A673 (cell line): ENCODE measurements at regions not wholly inside any gene's neighbourhood (a gene's known extent, or its start where the extent isn't known, plus 50 kb on each side); places are given as distances from the start of the nearest gene placed in this dataset.

ENCODE experiments used
- BruUV-seq: library from RNA; stranded (reverse); fragments of 400-500 nt; replicated peaks from 2 replicates; lab custom pipeline; 2021; lab: Mats Ljungman, UMichigan
- CTCF ChIA-PET: fragments of 300-600 bp; sonication (Branson Sonifier 250); formaldehyde crosslinking; loops from one replicate; lab custom pipeline; 2022; ENCODE audit warnings: antibody characterized with exemption; lab: Charles Lee
- POLR2A ChIA-PET: fragments of 300-600 bp; sonication (Branson Sonifier 250); formaldehyde crosslinking; loops from one replicate; lab custom pipeline; 2022; ENCODE audit warnings: antibody characterized with exemption; ENCODE audit not compliant: low non-redundant PET; lab: Charles Lee
- DNase-seq: peaks from one replicate; pipeline ENCODE4 v3.0.0-alpha.2; 2015; ENCODE audit warnings: low spot score
- H3K27ac ChIP-seq: fragments of 200-600 bp; sonication (generic); 2 replicates; pipeline ENCODE4 v1.5.1; 2016; ENCODE audit warnings: mixed run types, low read depth, mild to moderate bottlenecking, mixed read lengths, antibody characterized with exemption, low read length; ENCODE audit not compliant: poor library complexity, severe bottlenecking
- H3K27me3 ChIP-seq: fragments of 200-600 bp; sonication (generic); replicated peaks from 2 replicates; pipeline ENCODE4 v1.6.1; 2017; ENCODE audit warnings: mixed run types, low read depth, mild to moderate bottlenecking, mixed read lengths, antibody characterized with exemption, low read length; ENCODE audit not compliant: insufficient read depth, poor library complexity
- H3K36me3 ChIP-seq: fragments of 200-600 bp; sonication (generic); 2 replicates; pipeline ENCODE4 v1.6.1; 2016; ENCODE audit warnings: mixed run types, mild to moderate bottlenecking, mixed read lengths, antibody characterized with exemption, low read length; ENCODE audit not compliant: insufficient read depth, poor library complexity, severe bottlenecking
- H3K4me1 ChIP-seq: fragments of 200-600 bp; sonication (generic); 2 replicates; pipeline ENCODE4 v1.6.1; 2017; ENCODE audit warnings: mixed run types, mild to moderate bottlenecking, mixed read lengths, antibody characterized with exemption, low read length; ENCODE audit not compliant: insufficient read depth, poor library complexity, severe bottlenecking
- H3K4me3 ChIP-seq: fragments of 200-600 bp; sonication (generic); 2 replicates; pipeline ENCODE4 v1.5.1; 2016; ENCODE audit warnings: low read depth, mixed run types, mild to moderate bottlenecking, mixed read lengths, low read length; ENCODE audit not compliant: poor library complexity, severe bottlenecking
- H3K9me3 ChIP-seq: fragments of 200-600 bp; sonication (generic); 2 replicates; pipeline ENCODE4 v1.6.1; 2016; ENCODE audit warnings: mixed run types, low read depth, mild to moderate bottlenecking, mixed read lengths, antibody characterized with exemption, low read length; ENCODE audit not compliant: poor library complexity, severe bottlenecking
- EZH2 ChIP-seq: fragments of 200-600 bp; sonication (generic); IDR thresholded peaks from 2 replicates; pipeline ENCODE4 v1.6.1; 2017; ENCODE audit warnings: borderline replicate concordance, low read depth, mild to moderate bottlenecking, mixed read lengths, antibody characterized with exemption, low read length; ENCODE audit not compliant: poor library complexity, severe bottlenecking
- intact Hi-C: fragments of 100-400 bp; cut with micrococcal nuclease; formaldehyde crosslinking; loops from one replicate; pipeline ENCODE4 v1.10.0; 2022; ENCODE audit not compliant: unreplicated experiment
- TF ChIP-seq, protein P1 (sequence below): fragments of 300-800, 200-600 bp; sonication (generic); conservative IDR thresholded peaks from 2 replicates; pipeline ENCODE4 v1.5.1; 2017; ENCODE audit warnings: low read depth, mild to moderate bottlenecking, antibody characterized with exemption, low read length, moderate library complexity, mixed read lengths

DNA sequence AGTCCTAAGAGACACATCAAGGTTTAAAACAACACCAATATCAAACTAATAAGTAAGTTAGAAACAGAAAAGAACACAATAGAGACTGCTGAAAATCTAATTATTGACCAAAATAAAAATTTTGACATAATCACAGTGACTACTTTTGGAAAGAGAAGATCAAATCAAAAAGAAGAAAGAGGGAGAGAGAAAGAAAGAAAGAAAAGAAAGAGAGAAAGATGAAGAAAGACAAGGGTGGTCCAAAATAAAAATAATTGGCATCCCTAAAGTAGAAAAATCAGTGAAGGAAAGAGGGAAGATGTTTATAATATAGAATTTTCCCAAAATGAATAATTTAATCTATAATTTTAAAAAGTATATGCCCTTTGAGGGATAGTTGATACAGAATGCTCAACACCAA is 118.8 kb upstream of the VIPR2 start:
- Histone ChIP-seq H3K4me1 (no peaks in the 10 kb centered on the region), H3K36me3 (no peaks in the 10 kb centered on the region), H3K4me3 (no peak overlapping the region), H3K27me3 (peaks cover 11% of the 10 kb centered on the region), H3K27ac (no peak overlapping the region), H3K9me3 (peaks cover 3% of the 10 kb centered on the region)
- DNase-seq = no peak
- TF ChIP-seq, protein P1, sequence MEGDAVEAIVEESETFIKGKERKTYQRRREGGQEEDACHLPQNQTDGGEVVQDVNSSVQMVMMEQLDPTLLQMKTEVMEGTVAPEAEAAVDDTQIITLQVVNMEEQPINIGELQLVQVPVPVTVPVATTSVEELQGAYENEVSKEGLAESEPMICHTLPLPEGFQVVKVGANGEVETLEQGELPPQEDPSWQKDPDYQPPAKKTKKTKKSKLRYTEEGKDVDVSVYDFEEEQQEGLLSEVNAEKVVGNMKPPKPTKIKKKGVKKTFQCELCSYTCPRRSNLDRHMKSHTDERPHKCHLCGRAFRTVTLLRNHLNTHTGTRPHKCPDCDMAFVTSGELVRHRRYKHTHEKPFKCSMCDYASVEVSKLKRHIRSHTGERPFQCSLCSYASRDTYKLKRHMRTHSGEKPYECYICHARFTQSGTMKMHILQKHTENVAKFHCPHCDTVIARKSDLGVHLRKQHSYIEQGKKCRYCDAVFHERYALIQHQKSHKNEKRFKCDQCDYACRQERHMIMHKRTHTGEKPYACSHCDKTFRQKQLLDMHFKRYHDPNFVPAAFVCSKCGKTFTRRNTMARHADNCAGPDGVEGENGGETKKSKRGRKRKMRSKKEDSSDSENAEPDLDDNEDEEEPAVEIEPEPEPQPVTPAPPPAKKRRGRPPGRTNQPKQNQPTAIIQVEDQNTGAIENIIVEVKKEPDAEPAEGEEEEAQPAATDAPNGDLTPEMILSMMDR = no peak
- no peak for TF ChIP-seq EZH2
- intact Hi-C loops = no loop called here
- BruUV-seq = no TSS peak
- ChIA-PET CTCF (no interaction called here), POLR2A (no interaction called here)

DNA sequence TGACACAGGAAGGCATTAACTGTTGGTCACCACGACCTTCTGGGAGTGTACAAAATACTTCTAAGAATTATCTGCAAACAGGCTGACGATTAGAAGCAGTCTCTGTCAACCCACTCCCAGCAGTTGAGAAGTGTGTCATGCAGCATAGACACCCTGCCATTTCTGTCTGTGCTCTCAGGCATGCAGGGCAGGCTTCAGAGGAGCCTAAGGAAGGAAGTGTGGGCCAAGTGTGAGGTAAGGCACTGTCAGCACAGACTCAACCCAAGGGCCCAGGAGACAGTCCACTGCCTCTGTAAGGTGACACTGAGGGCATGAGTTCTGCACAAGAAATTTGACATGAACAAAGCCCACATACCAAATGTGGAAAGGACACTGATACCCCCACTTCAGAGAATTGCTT is 109.0 kb upstream of the VIPR2 start:
- Histone ChIP-seq H3K27me3 (peaks cover 74% of the 10 kb centered on the region), H3K4me3 (no peak overlapping the region), H3K36me3 (no peaks in the 10 kb centered on the region), H3K4me1 (no peaks in the 10 kb centered on the region), H3K27ac (no peak overlapping the region), H3K9me3 (no peaks in the 10 kb centered on the region)
- ChIA-PET CTCF (no interaction called here), POLR2A (no interaction called here)
- no peak for DNase-seq
- TF ChIP-seq, protein P1 = no peak
- TF ChIP-seq EZH2 = no peak
- BruUV-seq = no TSS peak
- intact Hi-C loops = no loop called here

DNA sequence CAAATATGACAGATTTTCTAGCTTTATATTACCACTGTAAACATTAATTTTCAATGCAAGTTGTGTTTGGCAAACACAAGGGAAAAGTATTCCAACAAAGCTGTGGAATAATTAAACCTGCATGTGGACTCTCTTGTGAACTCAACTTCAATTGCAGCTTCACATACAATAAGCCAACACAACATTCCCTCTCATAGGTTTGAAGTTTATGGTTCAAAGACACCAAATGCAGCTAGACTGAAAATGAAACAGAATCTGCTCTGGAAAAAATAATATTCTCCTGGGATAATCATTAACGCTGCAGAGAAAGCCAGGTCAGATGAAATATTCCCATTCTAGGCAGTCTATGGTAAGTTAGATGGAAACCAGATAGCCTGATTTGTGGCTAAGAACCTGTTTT is 105.8 kb upstream of the VIPR2 start:
- DNase-seq = no peak
- Histone ChIP-seq H3K4me1 (no peaks in the 10 kb centered on the region), H3K27me3 (peaks cover 72% of the 10 kb centered on the region), H3K36me3 (no peaks in the 10 kb centered on the region), H3K27ac (no peak overlapping the region), H3K9me3 (no peaks in the 10 kb centered on the region), H3K4me3 (no peak overlapping the region)
- TF ChIP-seq, protein P1 = no peak
- TF ChIP-seq EZH2 = no peak
- no TSS peak for BruUV-seq
- ChIA-PET CTCF (no interaction called here), POLR2A (no interaction called here)
- intact Hi-C loops = no loop called here
